HG03159 (cell line): ENCODE measurements at regions not wholly inside any gene's neighbourhood (a gene's known extent, or its start where the extent isn't known, plus 50 kb on each side); places are given as distances from the start of the nearest gene placed in this dataset.

Experiments used
- ATAC-seq: cut with Tn5 transposase; IDR thresholded peaks from one replicate; pipeline ENCODE4 v1.9.1; 2021; ENCODE audit warnings: mild to moderate bottlenecking, moderate library complexity; ENCODE audit not compliant: unreplicated experiment

DNA sequence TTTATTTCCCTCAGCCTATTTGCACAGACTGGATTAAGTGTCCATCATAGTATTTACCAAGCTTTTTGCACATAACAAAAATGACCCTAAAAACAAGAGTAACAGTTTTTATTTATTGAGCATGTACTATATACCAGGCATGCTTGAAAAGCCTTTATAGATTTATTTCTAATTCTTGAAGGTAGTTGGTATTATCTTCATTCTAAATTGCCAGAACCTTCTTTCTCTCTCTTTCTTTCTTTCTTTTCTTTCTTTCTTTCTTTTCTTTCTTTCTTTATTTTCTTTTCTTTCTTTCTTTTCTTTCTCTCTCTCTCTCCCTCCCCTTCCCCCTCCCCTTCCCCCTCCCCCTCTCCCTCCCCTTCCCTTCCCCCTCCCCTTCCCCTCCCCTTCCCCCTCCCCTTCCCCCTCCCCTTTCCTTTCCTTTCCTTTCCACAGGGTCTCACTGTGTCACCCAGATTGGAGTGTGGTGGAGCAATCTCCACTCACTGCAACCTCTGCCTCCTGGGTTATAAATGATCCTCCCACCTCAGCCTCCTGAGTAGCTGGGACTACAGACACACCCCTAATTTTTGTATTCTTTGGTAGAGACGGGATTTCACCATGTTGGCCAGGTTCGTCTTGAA lies 310.9 kb upstream of the RBFOX1 start:
- no peak for ATAC-seq

DNA sequence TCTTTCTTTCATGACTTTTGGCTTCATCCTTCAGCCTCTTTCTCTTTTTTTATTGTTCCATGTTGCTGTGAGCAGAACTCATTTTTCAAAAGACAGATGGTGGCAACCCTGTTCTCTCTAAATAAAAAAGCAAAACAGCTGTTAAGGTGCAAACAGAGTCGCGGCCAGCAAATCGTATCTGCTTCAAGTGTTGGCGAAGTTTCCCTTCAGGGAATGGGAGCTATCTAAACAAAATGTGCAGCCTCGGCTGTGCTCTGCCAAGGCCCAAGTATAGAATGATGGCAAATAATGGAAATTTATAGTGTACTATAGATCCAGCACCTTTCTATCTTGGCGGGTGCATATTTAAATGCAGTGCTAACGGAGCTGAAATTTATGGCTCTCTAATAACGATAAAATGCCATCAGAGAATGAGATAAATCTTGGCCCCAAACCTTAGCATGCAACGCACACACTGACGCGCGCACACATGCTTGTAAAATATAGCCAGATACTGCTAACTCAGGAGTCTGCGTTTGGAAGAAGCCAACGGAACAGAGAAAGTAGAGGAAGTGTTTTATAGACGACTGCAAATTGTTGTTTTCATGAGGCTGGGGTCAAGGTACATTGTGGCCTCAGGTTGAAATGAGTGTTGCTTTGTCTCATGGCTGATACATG lies 315.5 kb upstream of the RBFOX1 start:
- no peak for ATAC-seq

DNA sequence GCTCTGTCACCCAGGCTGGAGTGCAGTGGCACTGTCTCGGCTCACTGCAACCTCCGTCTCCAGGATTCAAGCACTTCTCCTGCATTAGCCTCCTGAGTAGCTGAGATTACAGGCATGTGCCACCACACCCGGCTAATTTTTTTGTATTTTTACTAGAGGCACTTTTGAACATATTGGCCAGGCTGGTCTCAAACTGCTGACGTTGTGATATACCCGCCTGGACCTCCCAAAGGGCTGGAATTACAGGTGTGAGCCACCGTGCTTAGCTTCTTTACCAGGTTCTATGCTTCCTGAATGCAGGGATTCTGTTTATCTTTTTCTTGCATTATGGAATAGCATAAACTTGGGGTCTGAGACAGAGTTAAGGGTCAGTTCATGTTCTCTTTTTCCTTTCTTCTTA lies 317.9 kb upstream of the RBFOX1 start:
- no peak for ATAC-seq

DNA sequence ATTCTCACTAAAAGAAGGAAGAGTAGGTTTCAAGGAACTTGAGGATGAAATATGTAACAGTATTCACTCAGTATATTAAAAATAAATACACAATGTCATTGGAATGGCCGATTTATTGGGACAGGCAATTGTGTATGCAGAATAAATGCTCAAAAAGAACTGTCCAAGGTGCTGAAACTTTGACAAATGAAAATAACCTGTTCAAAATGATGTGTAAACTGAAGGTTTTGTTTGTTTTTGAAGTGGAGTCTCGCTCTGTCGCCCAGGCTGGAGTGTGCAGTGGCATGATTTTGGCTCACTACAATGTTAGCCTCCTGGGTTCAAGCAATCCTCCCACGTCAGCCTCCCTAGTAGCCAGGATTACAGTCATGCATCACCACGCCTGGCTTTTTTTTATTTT lies 318.7 kb upstream of the RBFOX1 start:
- no peak for ATAC-seq

DNA sequence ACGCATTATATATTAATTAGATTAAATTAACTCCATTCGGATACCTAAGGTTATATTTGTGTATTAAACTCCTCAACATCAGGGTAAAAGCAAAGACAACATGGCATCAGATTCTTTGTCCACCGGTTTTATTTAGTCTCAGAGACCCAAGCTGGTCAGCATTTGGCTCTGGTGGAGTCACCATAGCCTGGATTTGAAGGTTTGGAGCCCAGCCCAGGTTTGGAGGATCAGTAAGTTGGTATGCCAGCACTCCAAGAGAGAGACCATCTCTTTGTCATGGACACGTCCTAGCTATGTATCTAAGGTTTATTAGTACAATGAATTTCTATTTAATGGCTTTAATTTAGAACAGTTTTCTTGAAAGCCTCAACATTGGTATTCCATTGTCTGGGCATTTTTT lies 328.4 kb upstream of the RBFOX1 start:
- no peak for ATAC-seq

DNA sequence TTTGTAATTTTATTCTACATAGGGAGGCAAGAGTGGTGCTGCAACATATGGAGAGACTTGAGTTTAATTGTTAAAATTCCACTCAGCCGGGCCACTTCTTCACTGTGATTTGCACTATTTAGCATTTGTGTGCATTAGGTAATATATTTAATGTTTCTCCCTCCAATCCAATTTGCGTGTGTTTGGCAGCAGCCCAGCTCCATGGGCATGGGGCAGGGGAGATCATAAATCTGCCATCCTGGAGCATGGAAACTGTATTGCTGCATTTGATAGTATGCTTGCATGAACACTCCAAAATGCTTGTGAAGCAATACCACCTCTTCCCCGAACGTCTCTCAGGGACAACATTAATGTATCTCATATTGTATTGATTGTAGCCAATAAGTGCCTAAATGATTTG lies 339.1 kb upstream of the RBFOX1 start:
- no peak for ATAC-seq

DNA sequence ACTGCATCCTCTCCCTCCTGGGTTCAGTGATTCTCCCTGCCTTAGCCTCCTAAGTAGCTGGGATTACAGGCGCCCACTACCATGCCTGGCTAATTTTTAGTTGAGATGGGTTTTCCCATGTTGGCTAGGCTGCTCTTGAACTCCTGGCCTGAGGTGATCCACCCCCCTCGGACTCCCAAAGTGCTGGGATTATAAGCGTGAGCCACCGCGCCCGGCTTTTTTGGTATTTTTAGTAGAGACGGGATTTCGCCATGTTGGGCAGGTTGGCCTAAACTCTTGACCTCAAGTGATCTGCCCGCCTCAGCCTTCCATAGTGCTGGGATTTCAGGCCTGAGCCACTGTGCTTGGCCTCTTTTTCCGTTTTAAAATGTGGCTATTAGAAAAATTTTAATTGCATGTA lies 343.8 kb upstream of the RBFOX1 start:
- ATAC-seq, result no peak

DNA sequence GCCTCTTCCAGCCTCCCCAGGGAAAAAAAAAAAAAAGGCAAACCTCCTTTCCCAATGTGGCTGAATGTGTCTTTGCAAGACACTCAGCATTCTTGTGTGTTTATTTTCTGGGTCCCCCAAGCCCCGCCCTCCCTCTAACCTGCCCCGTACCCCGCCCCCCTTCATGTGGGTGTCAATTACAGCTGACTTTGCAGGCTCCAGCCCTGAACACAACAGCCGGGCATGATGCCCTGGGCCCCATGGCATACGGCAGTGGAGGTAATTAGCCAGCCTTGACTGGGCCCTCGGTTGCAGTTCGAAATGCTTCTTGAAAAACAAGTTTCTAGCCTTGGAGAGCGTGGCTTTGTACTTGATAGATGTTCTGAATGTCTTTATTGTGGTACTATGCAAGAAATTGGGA lies 354.7 kb upstream of the RBFOX1 start:
- ATAC-seq, result no peak

DNA sequence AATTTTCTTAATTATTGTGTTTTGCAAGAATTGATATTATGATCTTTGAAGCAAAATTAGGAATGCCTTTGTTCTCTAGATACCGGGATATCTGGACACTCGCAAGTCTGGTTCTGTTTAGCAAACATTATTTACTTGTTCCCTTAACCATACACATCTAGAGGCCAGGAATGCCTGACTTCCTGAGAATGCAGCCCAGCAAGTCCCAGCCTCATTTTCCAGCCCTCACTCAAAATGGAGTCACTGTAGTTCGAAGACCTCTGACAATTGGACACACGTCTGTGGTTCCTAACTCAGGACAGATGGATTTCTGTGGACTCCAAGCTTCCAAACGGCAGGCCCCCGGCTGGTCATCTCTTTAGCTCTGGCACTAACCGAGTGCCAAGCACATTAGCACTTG lies 355.4 kb upstream of the RBFOX1 start:
- ATAC-seq, result no peak

DNA sequence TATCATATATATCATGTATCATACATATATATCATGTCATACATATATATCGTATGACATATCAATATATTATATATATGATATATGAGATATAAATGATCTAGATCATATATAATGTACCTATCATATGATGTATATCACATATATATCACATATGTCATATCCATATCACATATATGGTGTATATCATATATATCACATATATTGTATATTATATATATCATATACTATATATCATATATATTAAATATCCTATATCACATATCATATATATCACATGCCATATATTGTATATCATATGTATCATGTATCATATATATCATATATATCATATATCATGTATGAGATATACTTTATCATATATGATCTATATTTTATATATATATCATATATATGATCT lies 355.9 kb upstream of the RBFOX1 start:
- no peak for ATAC-seq

DNA sequence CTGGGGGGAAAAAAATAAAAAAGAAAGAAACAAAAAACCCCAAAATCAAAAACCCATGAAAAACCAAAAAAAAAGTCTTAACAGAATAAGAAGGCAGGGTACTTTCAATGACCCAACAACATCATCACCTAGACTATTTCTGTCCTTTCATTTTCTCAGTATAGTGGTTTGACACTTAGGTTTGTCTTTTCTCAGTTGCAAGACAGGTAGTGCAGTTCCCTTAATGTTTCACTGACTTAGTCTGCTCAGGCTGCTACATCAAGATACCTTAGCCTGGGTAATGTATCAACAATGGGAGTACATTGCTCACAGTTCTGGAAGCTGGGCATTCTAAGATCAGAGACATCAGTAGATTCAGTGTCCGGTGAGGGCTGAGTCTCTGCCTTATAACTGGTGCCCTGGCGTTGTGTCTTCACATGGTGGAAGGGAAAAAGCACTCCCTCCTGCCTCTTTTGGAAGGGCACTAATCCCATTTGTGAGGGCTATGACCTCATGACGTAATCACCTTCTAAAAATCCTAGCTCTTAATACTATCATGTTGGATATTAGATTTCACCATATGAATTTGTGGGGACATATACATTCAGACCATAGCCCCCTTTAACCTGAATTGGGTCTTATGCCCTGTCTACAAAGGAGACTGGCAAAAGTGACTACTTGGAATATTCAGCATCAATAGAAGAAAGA lies 362.3 kb upstream of the RBFOX1 start:
- ATAC-seq, result no peak

DNA sequence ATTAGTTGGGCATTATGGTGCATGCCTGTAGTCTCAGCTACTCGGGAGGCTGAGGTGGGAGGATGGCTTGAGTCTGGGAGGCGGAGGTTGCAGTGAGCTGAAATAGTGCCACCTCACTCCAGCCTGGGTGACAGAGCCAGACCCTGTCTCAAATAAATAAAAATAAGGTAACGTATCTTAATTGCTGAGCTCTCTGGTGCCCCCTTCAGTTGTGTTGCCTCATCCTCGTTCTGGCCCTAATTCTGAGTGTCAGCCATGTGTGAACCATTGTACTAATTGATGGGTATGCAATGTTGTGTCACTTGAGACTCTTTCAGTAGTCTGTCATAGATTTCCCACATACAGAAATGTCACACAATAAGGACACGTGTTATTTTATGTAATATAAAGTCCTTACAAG lies 363.1 kb upstream of the RBFOX1 start:
- no peak for ATAC-seq

DNA sequence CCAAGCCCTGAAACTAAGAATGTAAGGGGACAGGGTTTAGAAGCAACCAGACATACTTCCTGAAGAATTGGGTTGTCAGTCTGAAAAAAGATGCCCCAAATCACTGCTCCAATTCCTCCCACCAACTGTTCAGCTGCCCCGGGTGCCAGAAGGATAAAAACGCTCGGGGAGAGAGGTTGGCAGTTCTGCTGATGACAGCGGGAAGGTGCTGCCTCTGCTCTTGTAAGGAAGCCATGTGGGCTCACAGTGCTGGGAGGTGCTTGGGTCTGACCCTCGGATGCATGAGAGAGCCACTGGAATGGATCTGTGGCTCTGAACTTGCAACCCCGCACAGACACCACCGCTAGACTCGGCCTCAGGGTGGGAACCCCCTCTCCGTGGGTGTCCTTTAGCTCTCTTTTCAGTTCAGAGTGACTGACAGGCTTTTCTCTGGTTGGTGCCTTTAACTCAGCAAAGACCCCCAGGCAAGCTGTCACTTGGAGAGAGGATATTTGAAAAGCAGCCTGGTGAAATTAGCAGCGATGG lies 364.8 kb upstream of the RBFOX1 start:
- ATAC-seq, result no peak

DNA sequence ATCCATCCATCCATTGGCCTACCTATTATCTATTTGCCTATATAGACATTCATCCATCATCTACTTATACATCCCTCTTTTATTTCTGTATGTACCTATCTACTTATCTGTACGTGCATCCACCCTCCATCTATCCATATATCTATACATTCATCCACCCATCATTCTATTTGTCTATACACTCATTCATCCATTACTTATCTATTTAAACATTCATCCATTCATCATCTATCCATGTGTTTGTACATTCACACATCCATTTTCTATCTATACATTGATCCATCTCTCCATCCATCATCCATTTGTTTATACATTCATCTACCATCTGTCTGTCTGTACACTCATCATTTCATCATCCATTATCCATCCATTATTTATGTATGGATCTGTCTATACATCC lies 365.7 kb upstream of the RBFOX1 start:
- ATAC-seq, result no peak

DNA sequence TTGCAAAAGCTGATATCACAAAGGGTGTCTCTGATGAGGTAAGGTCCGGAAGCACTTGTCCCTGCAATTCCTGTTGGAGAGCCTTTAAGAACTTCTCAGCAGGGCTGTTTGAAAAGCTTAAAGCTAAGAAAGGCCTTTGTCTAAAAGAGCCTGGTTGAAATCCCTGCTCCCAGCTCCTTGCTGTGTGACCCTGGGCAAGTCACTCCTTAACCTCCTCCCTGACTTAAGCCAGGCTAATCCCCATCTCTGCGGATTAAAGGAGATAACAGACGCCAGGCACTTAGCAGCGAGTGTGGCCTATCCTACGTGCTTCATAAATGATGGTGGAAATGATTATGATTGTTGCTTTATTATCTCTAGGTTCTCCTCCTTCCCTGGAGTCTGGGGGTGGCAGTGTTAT lies 368.0 kb upstream of the RBFOX1 start:
- no peak for ATAC-seq

DNA sequence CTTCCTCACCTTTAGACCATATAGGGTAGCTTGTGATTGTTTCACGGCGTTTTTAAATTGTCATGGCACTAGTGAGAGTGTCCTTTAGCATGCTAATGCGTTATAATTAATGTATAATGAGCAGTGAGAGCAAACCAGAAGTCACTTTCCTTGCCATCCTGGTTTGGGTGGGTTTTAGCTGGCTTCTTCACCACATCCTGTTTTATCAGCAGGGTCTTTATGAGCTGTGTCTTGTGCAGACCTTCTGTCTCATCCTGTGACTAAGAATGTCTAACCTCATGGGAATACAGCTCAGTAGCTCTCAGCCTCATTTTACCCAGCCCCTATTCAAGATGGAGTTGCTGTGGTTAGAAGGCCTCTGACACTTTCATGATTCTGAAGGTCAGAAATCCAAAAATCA lies 370.9 kb upstream of the RBFOX1 start:
- no peak for ATAC-seq

DNA sequence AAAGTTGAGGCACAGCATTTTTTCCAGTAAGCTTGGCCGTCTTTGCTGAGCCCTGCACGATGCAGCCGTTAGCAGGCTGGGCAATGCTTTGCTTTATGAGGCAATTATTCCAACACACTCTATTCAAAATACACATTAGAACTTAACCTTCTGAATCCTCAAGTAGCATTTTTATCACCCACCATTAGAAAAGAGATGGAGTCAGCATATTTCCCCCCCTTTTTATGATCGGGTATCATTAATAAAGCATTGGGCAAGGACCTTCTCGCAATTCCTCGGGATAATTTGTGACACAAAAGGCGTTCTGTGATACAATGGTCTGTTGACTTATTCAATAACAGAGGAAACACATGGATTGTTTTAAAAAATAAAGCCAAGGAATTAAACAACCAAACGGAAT lies 374.5 kb upstream of the RBFOX1 start:
- no peak for ATAC-seq

DNA sequence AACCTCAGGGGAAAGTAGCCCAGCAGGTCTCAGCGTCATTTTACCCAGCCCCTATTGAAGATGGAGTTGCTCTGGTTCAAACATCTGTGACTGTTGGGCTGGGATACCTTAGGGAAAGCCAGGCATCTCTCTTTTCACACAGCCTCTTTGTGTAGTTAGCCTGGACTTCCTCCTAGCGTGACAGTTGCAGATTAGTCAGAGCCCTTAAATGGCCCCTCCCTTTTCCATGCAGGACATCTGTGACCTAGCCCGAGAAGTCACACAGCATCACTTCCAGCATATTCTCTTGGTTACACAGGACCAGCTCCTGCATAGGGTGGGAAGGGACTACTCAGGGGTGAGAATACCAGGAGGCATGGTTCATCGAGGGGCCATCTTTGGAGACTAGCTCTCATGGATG lies 375.0 kb upstream of the RBFOX1 start:
- no peak for ATAC-seq

DNA sequence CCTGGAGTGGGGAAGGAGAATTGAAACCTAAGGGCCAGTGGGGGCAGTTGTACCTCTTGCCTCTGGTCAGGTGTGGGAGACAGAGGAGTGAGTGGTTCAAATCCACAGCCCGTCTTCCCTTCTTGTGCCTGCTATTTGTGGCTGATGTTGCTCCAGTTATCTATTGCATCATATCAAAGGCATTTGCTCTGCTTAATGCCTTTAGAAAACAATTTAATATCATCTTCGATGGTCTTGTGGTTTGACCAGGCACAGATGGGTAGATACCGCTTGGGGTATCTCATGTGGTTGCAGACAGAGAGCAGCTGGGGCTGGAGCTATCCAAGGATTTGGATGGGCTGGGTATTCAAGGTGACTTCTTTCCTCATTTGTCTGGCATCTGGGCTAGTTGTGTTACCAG lies 376.1 kb upstream of the RBFOX1 start:
- ATAC-seq, result no peak

DNA sequence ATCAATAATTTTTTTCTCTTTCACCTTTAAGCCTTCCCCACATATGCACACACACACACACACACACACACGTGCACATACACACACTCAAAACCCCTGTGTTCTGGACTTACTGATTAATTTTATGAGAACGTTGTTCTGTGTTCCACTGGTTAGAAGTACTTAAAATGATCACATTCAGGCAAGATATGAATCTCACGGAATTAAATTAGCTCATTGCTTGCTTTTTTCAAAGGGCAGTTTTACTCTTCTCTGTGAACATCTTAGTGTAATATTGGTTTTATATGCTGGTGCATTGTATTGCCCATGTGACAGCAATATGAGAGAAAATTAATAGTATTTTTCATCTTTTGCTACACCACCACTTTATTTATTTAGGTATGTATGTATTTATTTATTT lies 377.3 kb upstream of the RBFOX1 start:
- no peak for ATAC-seq

DNA sequence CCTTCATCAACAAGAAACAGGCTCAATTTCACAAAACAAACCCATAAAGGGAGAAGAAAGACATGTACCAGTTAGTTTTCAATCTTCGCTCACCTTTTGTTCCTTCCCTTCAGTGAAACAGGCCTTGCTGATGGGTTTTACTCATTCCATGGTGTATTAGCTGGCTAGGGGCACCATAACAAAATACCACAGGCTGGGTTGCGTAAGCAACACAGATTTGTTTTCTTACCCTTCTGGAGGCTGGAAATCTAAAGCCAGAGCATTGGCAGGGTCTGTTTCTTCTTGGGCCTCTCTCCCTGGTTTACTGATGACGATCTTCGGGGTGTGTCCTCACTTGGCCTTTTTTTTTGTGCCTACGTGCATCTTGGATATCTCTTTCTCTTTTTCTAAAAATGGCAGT lies 383.4 kb upstream of the RBFOX1 start:
- ATAC-seq, result no peak

DNA sequence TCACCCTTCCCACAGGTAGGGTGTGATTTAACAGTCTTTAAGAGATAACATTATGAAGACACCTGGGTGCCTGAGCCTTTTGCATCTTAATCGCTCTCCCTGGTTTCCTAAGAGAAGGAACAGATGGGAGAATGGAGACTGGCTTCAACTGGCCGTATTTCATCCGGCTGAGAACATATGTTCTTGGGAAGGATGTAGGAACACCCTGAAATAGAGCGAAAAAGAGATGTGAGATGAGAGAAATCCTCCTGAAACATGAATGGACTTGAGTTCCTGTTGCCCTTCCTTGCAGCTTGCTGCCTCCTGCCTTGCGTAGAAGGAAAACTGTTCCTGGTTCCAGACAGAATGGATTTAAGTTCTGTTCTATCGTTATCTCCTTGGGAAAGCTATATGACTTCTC lies 385.4 kb upstream of the RBFOX1 start:
- ATAC-seq, result no peak
